GM12878 (cell line): ENCODE measurements at regions not wholly inside any gene's neighbourhood (a gene's known extent, or its start where the extent isn't known, plus 50 kb on each side); places are given as distances from the start of the nearest gene placed in this dataset.

Experiments used
- ATF2 ChIP-seq: IDR thresholded peaks from 2 replicates; pipeline ENCODE4 v1.6.1; 2012; ENCODE audit warnings: low read length, inconsistent platforms
- CREB1 ChIP-seq: IDR thresholded peaks from 2 replicates; pipeline ENCODE4 v1.6.1; 2012; ENCODE audit warnings: low read depth, mild to moderate bottlenecking, inconsistent platforms
- CTCF ChIP-seq, 3 experiments: IDR thresholded peaks in 2 of 3; conservative IDR thresholded peaks in 1 of 3; 2 replicates each; pipeline ENCODE4 v1.5.1; 2011; ENCODE audit warnings: low read depth in 3 of 3, low read length in 3 of 3, mild to moderate bottlenecking in 3 of 3, control low read depth in 2 of 3, moderate library complexity in 2 of 3, inconsistent platforms in 1 of 3, mixed read lengths in 1 of 3; ENCODE audit not compliant: control insufficient read depth in 2 of 3, insufficient read depth in 1 of 3; ENCODE audit errors: extremely low read depth in 1 of 3
- EP300 ChIP-seq, 2 experiments: fragments of 150-350 bp in 1 of 2; IDR thresholded peaks; 2 replicates each; pipeline ENCODE4 v1.6.1; 2011 to 2012; ENCODE audit warnings: low read depth in 2 of 2, low read length in 2 of 2, borderline replicate concordance in 1 of 2, improper control_type of control experiment in 1 of 2, inconsistent platforms in 1 of 2; ENCODE audit not compliant: control insufficient read depth in 1 of 2
- FOXM1 ChIP-seq: IDR thresholded peaks from 2 replicates; pipeline ENCODE4 v1.6.1; 2012; ENCODE audit warnings: low read depth, mild to moderate bottlenecking, inconsistent platforms, low read length, moderate library complexity
- KDM1A ChIP-seq: fragments of 200-600 bp; sonication (generic); IDR thresholded peaks from 2 replicates; pipeline ENCODE4 v1.6.1; 2016; ENCODE audit warnings: borderline replicate concordance
- MAX ChIP-seq: IDR thresholded peaks from 2 replicates; pipeline ENCODE4 v1.6.1; 2012; ENCODE audit warnings: low read depth, low read length, improper control_type of control experiment
- POLR2A ChIP-seq: IDR thresholded peaks from 2 replicates; pipeline ENCODE4 v1.6.1; 2011; ENCODE audit warnings: low read depth, mild to moderate bottlenecking, low read length
- POLR2AphosphoS5 ChIP-seq: IDR thresholded peaks from 2 replicates; pipeline ENCODE4 v1.6.1; 2011; ENCODE audit warnings: mild to moderate bottlenecking, low read length, inconsistent platforms
- RFX5 ChIP-seq: IDR thresholded peaks from 2 replicates; pipeline ENCODE4 v1.6.1; 2011; ENCODE audit warnings: low read depth, low read length, improper control_type of control experiment
- TAF1 ChIP-seq: IDR thresholded peaks from 2 replicates; pipeline ENCODE4 v1.6.1; 2011; ENCODE audit warnings: mild to moderate bottlenecking, low read depth, low read length, borderline replicate concordance

- TF ChIP-seq EP300 (IDR thresholded peaks at IDR 0.05; ENCODE audit: borderline replicate concordance in 1 of 2, control insufficient read depth in 1 of 2, low read depth in 2 of 2, low read length in 2 of 2) = no peak
- no peak for TF ChIP-seq TAF1
- TF ChIP-seq CTCF (IDR thresholded peaks at IDR 0.05 in 2 of 3, conservative IDR thresholded peaks at IDR 0.05 in 1 of 3; ENCODE audit: control insufficient read depth in 2 of 3, extremely low read depth in 1 of 3, insufficient read depth in 1 of 3, low read depth in 3 of 3, low read length in 3 of 3) = no peak
- no peak for TF ChIP-seq CREB1
- TF ChIP-seq POLR2A = no peak
- no peak for TF ChIP-seq FOXM1
- TF ChIP-seq MAX = no peak
- no peak for TF ChIP-seq KDM1A
- no peak for TF ChIP-seq RFX5
- no peak for TF ChIP-seq ATF2
- TF ChIP-seq POLR2AphosphoS5 = no peak
Observed at GRCh38 chr9:23606107-23606506, 219.9 kb downstream of the ELAVL2 start.
